HG03457 (cell line): ENCODE measurements at regions not wholly inside any gene's neighbourhood (a gene's known extent, or its start where the extent isn't known, plus 50 kb on each side); places are given as distances from the start of the nearest gene placed in this dataset.
"Not testable (repeated sequence)": the region's sequence is repeated elsewhere in the genome, so short reads cannot be mapped to it uniquely, and the experiment has no call there.

ENCODE experiments used
- ATAC-seq: cut with Tn5 transposase; IDR thresholded peaks from one replicate; pipeline ENCODE4 v1.9.1; 2021; ENCODE audit warnings: moderate number of reproducible peaks; ENCODE audit not compliant: unreplicated experiment

GRCh38 chr10:30172091-30172490, 112.7 kb upstream of the JCAD start:
- ATAC-seq, result no peak

DNA sequence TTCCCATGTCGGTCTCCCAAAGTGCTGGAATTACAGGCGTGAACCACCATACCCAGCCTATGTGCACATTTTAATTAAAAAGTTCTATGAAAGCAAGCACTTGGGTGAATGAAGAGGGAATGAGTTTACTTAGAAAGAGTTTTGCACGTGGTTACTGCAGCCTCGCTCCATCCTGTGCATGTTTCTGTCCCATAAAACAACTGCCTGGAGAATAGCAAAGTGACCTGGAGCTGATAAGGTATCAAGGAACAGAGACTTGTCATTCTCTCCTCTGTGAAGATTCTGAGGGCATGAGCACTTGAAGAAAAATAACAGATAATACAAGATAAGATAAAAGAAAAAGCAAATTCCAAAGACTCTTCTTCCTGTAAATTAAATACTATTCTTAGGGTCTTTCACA, 112.2 kb upstream of the JCAD start:
- ATAC-seq, result no peak

- no peak for ATAC-seq
These were observed 111.4 kb upstream of the JCAD start for GRCh38 chr10:30170814-30171213.

- ATAC-seq, result no peak
These were observed 110.8 kb upstream of the JCAD start for GRCh38 chr10:30170146-30170545.

GRCh38 chr10:30169342-30169741, 110.0 kb upstream of the JCAD start:
- ATAC-seq, result no peak

DNA sequence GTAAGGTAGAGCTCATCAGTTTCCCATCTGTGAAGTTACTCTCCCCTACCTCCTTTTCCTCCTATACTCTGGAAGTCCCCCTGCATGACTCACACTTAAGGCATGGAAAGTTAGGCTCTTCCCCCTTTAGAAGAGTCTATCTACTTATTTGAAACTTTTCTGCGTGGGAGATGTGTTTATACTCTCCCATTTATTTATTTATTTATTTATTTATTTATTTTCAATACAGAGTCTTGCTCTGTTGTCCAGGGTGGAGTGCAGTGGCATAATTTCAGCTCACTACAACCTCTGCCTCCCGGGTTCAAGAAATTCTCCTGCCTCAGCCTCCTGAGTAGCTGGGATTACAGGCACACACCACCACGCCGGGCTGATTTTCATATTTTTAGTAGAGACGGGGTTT, 107.5 kb upstream of the JCAD start:
- no peak for ATAC-seq

GRCh38 chr10:30163410-30163809, 104.0 kb upstream of the JCAD start:
- ATAC-seq, result not testable (repeated sequence)

DNA sequence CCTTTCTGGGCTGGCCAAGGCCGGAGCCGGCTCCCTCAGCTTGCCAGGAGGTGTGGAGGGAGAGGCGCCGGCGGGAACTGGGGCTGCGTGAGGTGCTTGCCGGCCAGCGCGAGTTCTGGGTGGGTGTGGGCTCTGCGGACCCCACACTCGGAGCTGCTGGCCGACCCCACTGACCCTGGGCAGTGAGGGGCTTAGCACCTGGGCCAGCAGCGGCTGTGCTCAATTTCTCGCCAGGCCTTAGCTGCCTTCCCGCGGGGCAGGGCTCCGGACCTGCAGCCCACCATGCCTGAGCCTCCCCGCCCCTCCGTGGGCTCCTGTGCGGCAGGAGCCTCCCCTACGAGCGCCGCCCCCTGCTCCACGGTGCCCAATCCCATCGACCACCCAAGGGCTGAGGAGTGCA, 103.4 kb upstream of the JCAD start:
- ATAC-seq, result not testable (repeated sequence)

- no peak for ATAC-seq
These were observed 101.0 kb upstream of the JCAD start for GRCh38 chr10:30160271-30160982.

GRCh38 chr10:30159614-30160013, 100.2 kb upstream of the JCAD start:
- ATAC-seq, result not testable (repeated sequence)

DNA sequence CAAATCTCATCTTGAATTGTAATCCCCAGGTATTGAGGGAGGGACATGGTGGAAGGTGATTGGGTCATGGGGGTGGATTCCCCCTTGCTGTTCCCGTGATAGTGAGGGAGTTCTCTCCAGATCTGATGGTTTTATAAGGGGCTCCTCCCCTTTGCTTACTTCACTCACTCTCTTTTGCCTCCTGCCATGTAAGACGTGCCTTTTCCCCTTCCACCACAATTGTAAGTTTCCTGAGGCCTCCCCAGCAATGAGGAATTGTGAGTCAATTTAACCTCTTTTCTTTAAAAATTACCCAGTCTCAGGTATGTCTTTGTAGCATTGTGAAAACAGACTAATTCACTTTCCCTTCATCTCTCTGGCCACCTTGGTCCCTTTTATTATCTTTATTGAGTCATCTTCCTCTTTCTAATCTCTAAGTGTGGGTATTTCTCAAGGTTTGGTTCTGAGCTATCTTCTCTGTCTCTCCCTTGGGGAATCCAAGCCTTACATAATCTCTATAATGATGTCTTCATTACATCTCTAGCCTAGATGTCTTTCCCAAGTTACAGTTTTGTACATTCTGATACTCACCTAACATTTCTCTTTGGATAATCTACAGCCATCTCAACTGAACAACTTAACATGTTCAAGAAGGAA, 99.1 kb upstream of the JCAD start:
- no peak for ATAC-seq

- ATAC-seq, result no peak
These were observed 96.0 kb upstream of the JCAD start for GRCh38 chr10:30155401-30155800.

DNA sequence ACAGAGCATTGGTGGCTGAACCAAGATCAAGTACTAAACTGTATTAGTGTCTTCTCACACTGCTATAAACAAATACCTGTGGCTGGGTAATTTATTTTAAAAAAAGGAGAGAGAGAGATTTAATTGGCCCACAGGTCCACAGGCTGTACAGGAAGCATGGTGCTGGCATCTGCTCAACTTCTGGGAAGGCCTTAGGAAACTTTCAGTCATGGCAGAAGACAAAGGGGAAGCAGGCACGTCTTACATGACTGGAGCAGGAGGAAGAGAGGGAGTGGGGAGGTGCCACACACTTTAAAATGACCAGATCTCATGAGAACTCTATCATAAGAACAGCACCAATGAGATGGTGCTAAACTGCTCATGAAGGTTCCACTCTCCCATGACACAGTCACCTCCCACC, 95.2 kb upstream of the JCAD start:
- ATAC-seq, result no peak

DNA sequence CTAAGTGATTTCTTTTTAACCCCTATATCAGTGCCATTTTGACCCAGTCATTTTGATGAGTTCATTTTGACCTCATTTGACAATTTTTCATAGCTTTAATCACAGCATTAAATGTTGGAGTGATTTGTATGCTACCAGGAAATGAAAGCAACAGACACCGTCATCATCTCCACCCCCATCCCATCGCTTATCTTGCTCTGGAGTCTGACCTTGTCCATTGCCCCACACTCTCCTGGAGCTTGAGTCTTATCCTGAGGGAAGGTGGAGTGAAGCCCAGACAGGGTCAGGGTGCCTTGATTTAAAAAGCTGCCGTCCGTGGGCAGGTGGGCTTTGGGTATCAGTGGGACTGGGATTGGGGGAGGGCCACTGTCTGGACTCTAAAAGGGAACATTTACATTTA, 94.7 kb upstream of the JCAD start:
- ATAC-seq, result no peak

- no peak for ATAC-seq
These were observed 92.4 kb upstream of the JCAD start for GRCh38 chr10:30151581-30152389.

DNA sequence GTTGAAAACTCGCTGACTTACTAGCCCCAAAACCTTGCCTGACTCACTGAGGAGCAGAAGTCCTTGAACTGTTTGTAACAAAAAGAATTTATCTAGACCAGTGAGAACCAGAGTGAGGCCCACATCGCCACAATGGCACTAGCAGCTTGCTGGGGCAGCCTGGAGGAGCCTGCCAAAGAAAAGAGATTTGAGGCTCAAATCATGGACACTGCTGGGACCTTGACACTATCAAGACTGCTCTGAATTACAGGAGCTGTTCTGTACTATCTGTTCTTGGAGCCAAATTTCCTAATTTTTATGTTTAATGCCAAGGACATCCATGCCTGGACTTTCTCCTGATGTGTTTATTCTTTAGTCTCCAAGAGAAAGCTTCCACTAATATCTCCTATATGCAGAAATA, 82.0 kb upstream of the JCAD start:
- ATAC-seq, result no peak

DNA sequence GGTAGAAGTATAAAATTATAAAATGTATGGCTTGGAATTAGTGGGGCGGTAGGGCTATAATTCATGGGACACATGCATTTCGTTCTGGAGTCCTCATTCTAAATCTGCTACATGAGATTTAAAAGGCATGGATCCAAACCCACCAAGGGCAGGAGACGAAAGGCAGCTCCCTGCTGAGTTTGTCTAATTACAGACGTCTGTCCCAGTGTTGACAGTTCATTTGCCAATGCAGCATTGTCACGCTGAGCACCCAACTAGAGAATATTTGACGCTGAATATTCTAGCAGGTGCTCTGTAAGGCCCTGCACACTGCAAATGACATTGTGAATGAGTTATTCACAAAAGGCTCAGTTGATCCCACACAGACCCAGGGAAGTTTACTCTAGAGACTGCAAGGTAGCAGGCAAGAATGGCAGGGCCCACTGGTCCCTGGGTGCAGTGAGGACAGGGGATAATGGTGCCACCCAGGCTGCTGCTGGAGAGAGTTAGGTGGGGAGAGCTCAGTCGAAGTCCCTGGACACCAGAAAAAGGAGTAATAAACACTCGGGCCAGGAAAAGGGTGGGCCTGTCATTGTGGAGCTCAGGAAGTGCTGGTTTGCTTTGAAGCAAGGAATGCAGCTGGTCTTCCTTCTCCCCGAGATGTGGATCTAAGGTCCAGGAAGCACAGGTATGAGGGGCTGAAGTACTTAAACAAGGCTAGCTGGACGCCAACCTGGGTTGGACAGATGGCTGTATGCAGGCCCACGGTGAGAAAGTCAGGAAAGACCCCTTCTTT, 75.0 kb upstream of the JCAD start:
- ATAC-seq, result no peak

DNA sequence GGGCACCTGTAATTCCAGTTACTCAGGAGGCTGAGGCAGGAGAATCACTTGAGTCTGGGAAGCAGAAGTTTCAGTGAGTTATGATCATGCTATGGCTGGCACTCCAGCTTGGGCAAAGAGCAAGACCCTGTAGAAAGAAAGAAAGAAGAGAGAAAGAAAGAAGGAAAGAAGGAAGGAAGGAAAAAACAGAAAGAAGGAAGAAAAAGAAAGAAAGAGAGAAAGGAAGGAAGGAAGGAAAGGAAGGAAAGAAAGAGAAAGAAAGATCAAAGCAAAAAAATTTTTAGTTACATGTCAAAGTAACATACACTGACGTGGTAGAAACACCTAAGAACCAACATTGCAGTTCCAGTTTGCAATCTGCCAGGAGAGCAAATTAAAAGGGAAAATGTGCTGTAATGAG, 73.8 kb upstream of the JCAD start:
- ATAC-seq, result no peak

DNA sequence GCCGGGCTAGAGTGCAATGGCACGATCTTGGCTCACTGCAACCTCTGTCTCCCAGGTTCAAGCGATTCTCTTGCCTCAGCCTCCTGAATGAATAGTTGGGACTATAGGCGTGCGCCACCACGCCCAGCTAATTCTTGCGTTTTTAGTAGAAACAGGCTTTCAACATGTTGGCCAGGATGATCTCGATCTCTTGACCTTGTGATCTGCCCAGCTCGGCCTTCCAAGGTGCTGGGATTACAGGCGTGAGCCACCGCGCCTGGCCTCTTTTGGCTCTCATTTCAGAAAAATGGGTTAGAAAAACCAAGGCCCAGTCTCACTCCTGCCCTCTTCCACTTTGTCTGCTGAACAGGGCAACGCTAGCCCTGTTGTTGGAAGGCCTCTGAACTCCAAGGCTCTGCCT, 72.0 kb upstream of the JCAD start:
- not testable (repeated sequence) for ATAC-seq

DNA sequence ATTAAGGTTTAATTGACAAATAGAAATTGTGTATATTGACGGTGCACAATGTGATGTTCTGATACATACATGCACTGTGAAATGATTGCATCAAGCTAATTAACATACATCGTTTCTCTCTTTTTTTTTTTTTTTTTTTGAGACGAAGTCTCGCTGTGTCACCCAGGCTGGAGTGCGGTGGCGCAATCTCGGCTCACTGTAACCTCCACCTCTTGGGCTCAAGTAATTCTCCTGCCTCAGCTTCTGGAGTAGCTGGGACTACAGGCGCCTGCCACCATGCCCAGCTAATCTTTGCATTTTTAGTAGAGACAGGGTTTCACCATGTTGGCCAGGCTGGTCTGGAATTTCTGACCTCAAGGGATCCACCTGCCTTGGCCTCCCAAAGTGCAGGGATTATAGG, 69.9 kb upstream of the JCAD start:
- not testable (repeated sequence) for ATAC-seq

DNA sequence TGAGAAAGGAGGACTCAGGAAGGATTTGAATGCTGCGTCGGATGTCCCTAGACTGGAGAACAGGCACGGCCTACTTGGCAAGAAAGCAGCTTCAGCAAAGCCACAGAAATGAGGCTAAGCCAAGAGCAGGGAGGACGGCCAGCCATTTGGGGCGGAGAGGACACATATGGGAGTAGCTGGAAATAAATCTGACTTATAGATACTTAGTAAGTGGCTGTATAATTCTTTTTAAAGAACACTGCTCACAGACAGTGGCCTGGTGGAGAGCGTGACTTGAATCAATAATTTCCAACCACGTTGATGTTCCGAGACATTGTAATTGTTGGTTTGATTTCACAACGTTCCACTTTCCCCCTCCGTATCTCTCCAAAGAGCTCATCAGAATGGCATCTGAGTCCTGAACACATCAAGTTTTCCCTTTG, 67.7 kb upstream of the JCAD start:
- no peak for ATAC-seq
